Stimulated activated memory B cell treated with anti-CD40 and anti-IgM and Interleukin-4, amounts not matched to agents 10 μg/mL and 1 μg/mL and 100 μg/mL, for 72 hours (primary cell): ENCODE measurements at regions not wholly inside any gene's neighbourhood (a gene's known extent, or its start where the extent isn't known, plus 50 kb on each side); places are given as distances from the start of the nearest gene placed in this dataset.

Experiments used
- ATAC-seq: fragments of 150-1000 bp; cut with Tn5 transposase; 2 replicates; pipeline ENCODE4 v1.10.0; 2021
- H3K27ac Mint-ChIP-seq: one replicate; pipeline ENCODE4 v1.8.0; 2022; ENCODE audit warnings: mild to moderate bottlenecking, mixed read lengths
- H3K27me3 Mint-ChIP-seq: one replicate; pipeline ENCODE4 v1.8.0; 2022; ENCODE audit warnings: mixed read lengths
- H3K36me3 Mint-ChIP-seq: one replicate; pipeline ENCODE4 v1.8.0; 2022; ENCODE audit warnings: mixed read lengths
- H3K4me1 Mint-ChIP-seq: one replicate; pipeline ENCODE4 v1.8.0; 2022; ENCODE audit warnings: mixed read lengths
- H3K4me3 Mint-ChIP-seq: one replicate; pipeline ENCODE4 v1.8.0; 2022; ENCODE audit warnings: mild to moderate bottlenecking, moderate library complexity, mixed read lengths
- H3K9me3 Mint-ChIP-seq: one replicate; pipeline ENCODE4 v1.8.0; 2022; ENCODE audit warnings: mixed read lengths

DNA sequence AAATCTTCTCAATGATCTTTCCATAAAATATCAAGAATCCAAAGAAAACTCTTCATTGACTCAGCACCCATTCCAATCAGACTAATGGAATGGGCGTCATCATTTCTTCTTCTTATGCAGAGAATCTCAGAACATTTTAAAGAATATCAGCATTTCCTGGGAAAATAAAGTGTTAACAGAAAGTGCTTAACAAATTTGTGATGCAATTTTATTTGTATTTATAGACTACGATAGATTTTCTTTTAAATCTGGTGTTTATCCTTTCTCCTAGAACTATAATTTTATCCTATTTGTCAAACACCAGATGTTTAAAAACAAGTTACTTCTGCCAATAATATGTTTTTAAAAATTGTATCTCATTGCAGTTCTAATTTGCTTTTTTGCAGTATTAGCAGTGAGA lies 330.7 kb downstream of the COL12A1 start:
- Mint-ChIP-seq H3K9me3 (peaks cover 6% of the 10 kb centered on the region), H3K36me3 (no peaks in the 10 kb centered on the region), H3K27me3 (no peaks in the 10 kb centered on the region), H3K4me3 (no peak overlapping the region), H3K27ac (no peak overlapping the region), H3K4me1 (no peaks in the 10 kb centered on the region)
- no peak for ATAC-seq

DNA sequence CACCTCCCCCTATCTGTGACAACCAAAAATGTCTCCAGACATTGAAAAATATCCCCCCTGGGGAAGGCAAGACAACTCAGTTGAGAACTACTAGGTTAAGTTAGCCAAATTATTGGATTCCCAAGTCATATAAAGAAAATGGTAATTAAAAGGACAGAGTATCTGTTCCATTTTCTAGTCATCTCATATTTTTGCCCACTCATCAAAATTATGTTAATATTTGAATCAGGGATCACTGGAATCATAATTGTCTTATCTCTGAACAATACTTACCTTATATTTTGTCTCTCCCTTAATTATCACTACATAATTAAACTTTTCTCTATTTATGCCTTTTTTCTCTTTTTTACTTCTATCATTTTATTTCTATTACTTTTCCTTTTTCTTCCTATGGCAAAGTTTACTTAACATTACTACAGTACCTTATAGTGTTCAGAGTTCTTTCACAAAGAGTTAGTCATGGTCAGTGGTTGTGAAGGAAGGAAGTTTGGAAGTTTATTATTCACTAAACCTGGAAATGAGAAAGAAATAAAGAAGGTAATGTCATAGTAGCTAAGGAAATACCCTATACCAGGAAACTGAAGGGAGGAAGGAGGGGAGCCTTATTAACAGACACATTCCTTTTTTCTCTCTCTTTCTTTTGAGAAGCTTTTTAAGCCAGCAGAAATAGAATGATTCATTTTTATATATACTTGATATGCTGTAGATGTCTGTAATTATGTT lies 332.9 kb downstream of the COL12A1 start:
- Mint-ChIP-seq H3K4me3 (no peak overlapping the region), H3K9me3 (peaks cover 6% of the 10 kb centered on the region), H3K27me3 (no peaks in the 10 kb centered on the region), H3K36me3 (no peaks in the 10 kb centered on the region), H3K4me1 (no peaks in the 10 kb centered on the region), H3K27ac (no peak overlapping the region)
- ATAC-seq: no peak

DNA sequence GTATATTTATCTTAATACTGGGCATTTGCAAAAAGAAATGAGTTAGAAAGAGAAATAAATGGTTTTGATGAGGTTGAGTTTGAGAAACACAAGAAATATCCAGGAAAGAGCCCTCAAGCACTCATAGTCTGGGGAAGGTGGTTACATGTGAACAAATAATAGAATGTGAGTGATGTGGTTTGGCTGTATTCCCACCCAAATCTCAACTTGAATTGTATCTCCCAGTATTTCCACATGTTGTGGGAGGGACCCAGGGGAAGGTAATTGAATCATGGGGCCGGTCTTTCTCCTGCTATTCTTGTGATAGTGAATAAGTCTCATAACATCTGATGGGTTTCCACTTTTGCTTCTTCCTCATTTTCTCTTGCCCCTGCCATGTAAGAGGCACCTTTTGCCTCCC lies 334.1 kb downstream of the COL12A1 start:
- Mint-ChIP-seq H3K27ac (no peak overlapping the region), H3K4me3 (no peak overlapping the region), H3K9me3 (peaks cover 6% of the 10 kb centered on the region), H3K36me3 (no peaks in the 10 kb centered on the region), H3K27me3 (no peaks in the 10 kb centered on the region), H3K4me1 (no peaks in the 10 kb centered on the region)
- ATAC-seq: no peak

DNA sequence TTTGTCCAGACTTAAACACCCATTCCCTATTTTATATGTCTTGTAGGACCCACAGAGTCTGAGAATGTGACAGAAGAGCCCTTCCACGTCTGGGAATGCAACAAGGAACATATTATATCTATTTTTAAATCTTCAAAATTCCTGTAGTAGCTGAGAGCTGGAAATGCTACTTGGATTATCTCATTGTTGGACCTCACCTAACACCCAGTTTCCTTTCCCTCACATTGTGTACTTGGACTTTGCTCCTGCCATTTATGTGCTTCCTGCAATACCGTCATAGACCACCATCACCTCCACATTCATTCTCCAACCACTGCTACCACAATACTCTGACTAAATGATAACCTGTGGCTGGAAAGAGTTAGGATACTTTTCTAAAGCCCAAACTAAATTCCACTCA lies 335.4 kb downstream of the COL12A1 start:
- Mint-ChIP-seq H3K4me3 (no peak overlapping the region), H3K36me3 (no peaks in the 10 kb centered on the region), H3K27me3 (no peaks in the 10 kb centered on the region), H3K4me1 (no peaks in the 10 kb centered on the region), H3K27ac (no peak overlapping the region), H3K9me3 (peaks cover 8% of the 10 kb centered on the region)
- no peak for ATAC-seq

DNA sequence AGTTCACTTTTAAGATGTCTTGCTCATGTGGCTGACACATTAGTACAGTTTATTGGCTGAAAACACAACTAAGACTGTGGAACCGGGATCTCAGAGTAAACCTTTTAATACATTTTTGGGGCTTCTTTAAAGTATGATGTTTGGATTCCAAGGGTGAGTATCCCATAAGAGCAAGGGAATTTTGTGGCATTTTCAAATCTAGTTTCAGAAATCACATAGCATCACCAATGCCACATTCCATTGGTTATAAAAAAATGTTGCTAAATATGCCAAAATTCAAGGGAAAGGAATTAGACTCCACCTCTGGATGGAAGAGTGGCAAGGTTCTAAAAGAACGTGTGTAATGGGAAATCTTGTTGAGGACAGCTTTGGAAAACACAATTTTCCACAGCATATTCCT lies 338.6 kb downstream of the COL12A1 start:
- H3K4me3 Mint-ChIP-seq: no peak overlapping the region
- H3K27me3 Mint-ChIP-seq: no peaks in the 10 kb centered on the region
- no peak for ATAC-seq
- peaks cover 8% of the 10 kb centered on the region for H3K9me3 Mint-ChIP-seq
- H3K36me3 Mint-ChIP-seq: no peaks in the 10 kb centered on the region
- no peak overlapping the region for H3K27ac Mint-ChIP-seq
- H3K4me1 Mint-ChIP-seq: no peaks in the 10 kb centered on the region

DNA sequence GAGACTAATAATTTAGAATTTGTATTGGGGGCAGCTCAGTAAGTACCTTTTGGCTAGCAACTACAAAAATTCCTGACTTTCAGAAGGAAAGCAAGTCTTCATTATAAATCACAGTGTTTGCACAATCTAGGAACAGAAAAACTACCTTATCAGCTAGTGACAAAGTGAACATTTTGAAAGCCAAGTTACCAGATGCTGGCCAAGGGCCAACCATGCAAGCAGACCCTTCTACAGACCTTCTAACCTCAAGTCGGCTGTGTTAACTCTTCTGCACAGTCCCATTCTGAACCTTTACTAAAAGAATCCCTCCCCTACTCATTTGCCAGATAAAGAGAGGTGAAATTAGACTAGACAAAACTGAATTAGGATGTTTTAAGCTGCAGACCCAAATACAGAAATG lies 341.9 kb downstream of the COL12A1 start:
- H3K4me3 Mint-ChIP-seq: no peak overlapping the region
- no peaks in the 10 kb centered on the region for H3K27me3 Mint-ChIP-seq
- no peaks in the 10 kb centered on the region for H3K36me3 Mint-ChIP-seq
- no peak overlapping the region for H3K27ac Mint-ChIP-seq
- H3K9me3 Mint-ChIP-seq: peaks cover 3% of the 10 kb centered on the region
- ATAC-seq: no peak
- no peaks in the 10 kb centered on the region for H3K4me1 Mint-ChIP-seq

DNA sequence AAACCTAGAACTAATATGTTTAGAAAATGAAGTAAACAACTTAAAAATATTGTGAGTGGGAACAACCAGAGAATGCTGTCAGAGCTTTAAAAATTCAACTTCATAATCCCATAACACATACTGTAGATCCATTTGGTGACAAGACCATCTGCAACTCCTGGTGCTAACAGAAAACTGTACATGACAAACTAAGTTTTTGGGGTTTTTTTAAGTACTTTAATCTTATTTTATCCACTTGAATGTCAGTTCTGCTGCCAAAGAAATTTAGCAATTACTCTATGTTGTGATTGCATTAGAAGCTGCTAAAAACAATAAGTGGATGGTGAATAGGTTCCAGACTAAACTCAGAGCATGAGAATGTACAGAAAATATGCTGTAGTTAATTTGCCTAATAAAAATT lies 345.4 kb downstream of the COL12A1 start:
- no peak for ATAC-seq
- Mint-ChIP-seq H3K4me3 (no peak overlapping the region), H3K27me3 (no peaks in the 10 kb centered on the region)

DNA sequence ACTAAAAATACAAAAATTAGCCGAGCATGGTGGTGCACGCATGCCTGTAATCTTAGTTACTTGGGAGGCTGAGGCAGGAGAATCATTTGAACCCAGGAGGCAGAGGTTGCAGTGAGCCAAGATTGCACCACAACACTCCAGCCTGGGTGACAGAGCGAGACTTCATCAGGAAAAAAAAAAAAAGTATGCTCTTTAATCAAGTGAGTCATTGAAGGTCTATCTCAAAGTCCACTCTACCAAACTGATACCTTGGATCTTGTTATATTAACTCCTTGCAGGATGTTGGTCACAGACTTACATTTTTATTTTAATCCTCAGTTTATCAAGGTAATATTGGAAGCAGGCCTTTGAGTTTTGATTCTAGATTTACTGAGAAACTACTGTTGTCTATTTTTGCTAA lies 348.7 kb downstream of the COL12A1 start:
- ATAC-seq: no peak
- Mint-ChIP-seq H3K27me3 (no peaks in the 10 kb centered on the region), H3K4me3 (no peak overlapping the region), H3K9me3 (no peaks in the 10 kb centered on the region), H3K4me1 (no peaks in the 10 kb centered on the region), H3K27ac (no peak overlapping the region), H3K36me3 (no peaks in the 10 kb centered on the region)

More for the DNA sequence above, 345.4 kb downstream of the COL12A1 start:
- no peak overlapping the region for H3K27ac Mint-ChIP-seq
- no peaks in the 10 kb centered on the region for H3K9me3 Mint-ChIP-seq
- no peaks in the 10 kb centered on the region for H3K4me1 Mint-ChIP-seq
- no peaks in the 10 kb centered on the region for H3K36me3 Mint-ChIP-seq

DNA sequence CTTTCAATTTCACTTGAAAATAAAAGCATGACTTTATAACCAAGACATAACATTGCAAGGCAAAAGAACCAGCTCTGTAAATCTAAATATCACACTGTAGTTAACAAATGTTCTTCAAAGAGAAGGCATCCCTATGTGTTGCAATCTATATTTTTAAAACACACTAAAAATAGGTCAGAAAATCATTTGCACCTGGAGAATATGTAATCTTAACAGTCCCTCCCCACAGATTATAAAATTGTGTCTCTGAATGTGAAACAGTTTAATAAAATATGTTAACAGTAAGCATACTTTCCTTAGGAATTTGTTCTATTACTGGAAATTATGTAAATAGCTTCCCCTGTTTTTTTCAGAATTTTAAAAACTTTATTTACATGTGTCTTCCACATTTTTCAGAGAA lies 351.9 kb downstream of the COL12A1 start:
- no peaks in the 10 kb centered on the region for H3K9me3 Mint-ChIP-seq
- no peaks in the 10 kb centered on the region for H3K36me3 Mint-ChIP-seq
- ATAC-seq: no peak
- H3K27ac Mint-ChIP-seq: no peak overlapping the region
- H3K4me1 Mint-ChIP-seq: no peaks in the 10 kb centered on the region
- no peaks in the 10 kb centered on the region for H3K27me3 Mint-ChIP-seq
- no peak overlapping the region for H3K4me3 Mint-ChIP-seq

DNA sequence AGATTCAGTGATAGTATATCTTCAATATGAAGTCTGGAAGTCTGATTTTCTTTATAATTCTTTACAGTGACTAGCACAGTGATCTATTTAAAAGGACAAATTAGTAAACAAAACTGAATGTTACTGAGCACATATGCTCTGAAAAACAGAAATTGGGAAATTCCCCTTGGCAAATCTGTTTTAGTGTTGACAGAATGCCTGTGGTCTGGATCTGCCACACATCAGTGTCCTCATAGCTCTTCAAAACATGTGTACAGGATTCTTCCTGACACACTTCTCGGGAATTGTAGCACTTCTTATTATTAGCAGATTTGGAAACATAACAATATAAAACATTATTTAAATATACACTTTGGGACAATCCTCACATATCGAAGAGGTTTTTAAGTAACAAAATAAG lies 354.3 kb downstream of the COL12A1 start:
- H3K9me3 Mint-ChIP-seq: no peaks in the 10 kb centered on the region

DNA sequence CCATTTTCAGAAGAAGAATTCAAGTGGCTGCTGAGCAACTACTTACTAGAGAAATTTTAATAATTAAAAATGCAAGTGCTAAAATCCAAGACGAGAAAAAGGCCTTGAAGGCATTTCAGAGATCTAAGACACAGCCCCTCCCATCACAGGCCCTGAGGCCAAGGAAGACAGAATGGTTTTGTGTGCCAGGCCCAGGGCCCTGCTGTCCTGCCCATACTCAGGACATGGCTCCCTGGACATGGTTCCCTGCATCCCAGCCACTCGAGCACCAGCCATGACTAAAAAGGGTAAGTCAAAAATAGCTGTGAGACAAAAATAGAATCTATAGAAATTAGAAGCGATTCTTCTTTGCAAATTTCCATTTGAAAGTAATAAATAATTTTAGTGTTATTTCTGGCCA lies 364.9 kb downstream of the COL12A1 start:
- Mint-ChIP-seq H3K36me3 (no peaks in the 10 kb centered on the region), H3K4me1 (no peaks in the 10 kb centered on the region), H3K27me3 (no peaks in the 10 kb centered on the region), H3K4me3 (no peak overlapping the region), H3K9me3 (peaks cover 7% of the 10 kb centered on the region), H3K27ac (no peak overlapping the region)
- no peak for ATAC-seq

More for the DNA sequence above, 354.3 kb downstream of the COL12A1 start:
- no peaks in the 10 kb centered on the region for H3K36me3 Mint-ChIP-seq
- H3K4me3 Mint-ChIP-seq: no peak overlapping the region
- no peaks in the 10 kb centered on the region for H3K27me3 Mint-ChIP-seq
- no peak for ATAC-seq
- H3K4me1 Mint-ChIP-seq: no peaks in the 10 kb centered on the region
- no peak overlapping the region for H3K27ac Mint-ChIP-seq

DNA sequence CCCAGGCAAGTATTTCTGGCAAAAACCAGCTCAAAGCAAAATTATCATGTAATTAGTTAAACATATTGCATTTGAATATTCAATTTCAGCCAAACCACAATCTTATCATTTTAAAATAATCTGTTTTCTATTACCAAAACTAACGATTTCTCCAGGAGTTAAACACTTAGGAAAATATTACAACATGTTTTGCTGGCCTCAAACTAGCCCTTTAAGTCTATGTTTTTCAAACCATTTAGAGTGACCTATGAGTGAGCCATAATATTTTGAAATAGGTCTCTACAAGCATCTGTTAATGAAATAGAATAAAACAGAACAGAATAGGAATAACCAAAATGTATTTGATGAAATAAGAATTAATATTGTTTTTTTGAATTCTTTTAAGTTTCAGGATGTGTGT lies 370.9 kb downstream of the COL12A1 start:
- no peak overlapping the region for H3K4me3 Mint-ChIP-seq
- no peak for ATAC-seq
- no peaks in the 10 kb centered on the region for H3K4me1 Mint-ChIP-seq
- no peaks in the 10 kb centered on the region for H3K36me3 Mint-ChIP-seq
- H3K27ac Mint-ChIP-seq: no peak overlapping the region
- H3K9me3 Mint-ChIP-seq: peaks cover 6% of the 10 kb centered on the region
- H3K27me3 Mint-ChIP-seq: no peaks in the 10 kb centered on the region

DNA sequence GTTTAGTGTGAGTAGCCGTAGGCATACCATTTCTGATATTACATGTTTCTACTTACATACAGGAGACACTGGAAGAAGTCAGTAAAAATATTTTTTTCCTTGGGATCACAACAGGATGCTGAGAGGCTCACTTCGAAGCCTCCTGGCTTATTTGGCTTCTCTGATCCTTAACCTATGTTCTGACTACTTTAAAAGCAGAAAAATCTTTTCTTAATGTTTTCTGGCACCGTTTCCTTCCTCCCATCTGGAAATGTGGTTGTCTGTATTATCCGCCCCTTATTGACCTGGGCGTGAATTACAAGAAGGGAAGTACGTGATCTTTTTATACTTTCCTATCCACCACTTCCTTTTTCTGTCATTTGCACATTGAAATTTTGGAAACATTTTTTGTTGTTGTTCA lies 379.6 kb downstream of the COL12A1 start:
- Mint-ChIP-seq H3K9me3 (peaks cover 11% of the 10 kb centered on the region), H3K4me3 (no peak overlapping the region)

DNA sequence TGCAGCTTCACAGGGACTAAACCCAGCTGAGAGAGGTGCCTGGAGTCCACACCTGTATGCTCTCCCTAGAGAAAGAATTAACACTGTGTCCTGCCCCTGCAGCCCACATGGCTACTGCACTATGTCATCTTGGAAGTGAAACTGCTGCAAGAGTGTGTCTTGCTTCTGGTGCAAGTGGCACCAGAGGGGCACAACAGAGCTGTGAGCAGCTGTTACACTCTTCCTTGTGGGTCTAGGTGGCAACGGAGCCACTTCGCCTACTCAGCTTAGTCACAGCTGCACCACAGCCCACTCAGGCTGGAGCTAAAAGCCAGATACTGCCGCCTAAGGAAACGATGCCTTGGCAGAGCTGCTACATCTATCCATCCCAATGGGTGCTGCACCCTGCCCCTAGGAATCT lies 391.4 kb downstream of the COL12A1 start:
- Mint-ChIP-seq H3K27ac (no peak overlapping the region), H3K36me3 (no peaks in the 10 kb centered on the region), H3K4me3 (no peak overlapping the region), H3K4me1 (no peaks in the 10 kb centered on the region), H3K9me3 (peaks cover 13% of the 10 kb centered on the region), H3K27me3 (no peaks in the 10 kb centered on the region)
- ATAC-seq: no peak

More for the DNA sequence above, 379.6 kb downstream of the COL12A1 start:
- Mint-ChIP-seq H3K36me3 (no peaks in the 10 kb centered on the region), H3K4me1 (no peaks in the 10 kb centered on the region), H3K27ac (no peak overlapping the region), H3K27me3 (no peaks in the 10 kb centered on the region)
- no peak for ATAC-seq

DNA sequence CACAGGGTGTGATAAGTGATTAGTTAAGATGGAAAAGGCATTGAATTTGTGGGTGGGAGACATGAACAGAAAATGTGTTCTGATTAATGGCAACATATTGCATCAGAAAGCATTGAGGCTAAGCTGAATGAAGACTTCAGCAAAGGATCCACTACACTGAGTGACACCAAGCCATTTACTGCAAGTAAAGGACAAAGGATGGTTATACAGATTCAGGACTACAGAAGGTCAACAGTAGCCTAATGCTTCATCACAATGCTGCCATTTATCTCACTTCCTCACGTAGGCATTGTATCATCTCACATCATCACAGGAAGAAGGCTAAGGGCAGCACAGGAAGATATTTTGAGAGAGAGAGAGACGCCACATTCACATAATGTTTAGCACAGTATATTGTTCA lies 398.2 kb downstream of the COL12A1 start:
- H3K36me3 Mint-ChIP-seq: no peaks in the 10 kb centered on the region
- H3K9me3 Mint-ChIP-seq: peaks cover 2% of the 10 kb centered on the region
- H3K4me1 Mint-ChIP-seq: no peaks in the 10 kb centered on the region
- H3K27me3 Mint-ChIP-seq: no peaks in the 10 kb centered on the region
- no peak overlapping the region for H3K27ac Mint-ChIP-seq
- H3K4me3 Mint-ChIP-seq: no peak overlapping the region
- no peak for ATAC-seq

DNA sequence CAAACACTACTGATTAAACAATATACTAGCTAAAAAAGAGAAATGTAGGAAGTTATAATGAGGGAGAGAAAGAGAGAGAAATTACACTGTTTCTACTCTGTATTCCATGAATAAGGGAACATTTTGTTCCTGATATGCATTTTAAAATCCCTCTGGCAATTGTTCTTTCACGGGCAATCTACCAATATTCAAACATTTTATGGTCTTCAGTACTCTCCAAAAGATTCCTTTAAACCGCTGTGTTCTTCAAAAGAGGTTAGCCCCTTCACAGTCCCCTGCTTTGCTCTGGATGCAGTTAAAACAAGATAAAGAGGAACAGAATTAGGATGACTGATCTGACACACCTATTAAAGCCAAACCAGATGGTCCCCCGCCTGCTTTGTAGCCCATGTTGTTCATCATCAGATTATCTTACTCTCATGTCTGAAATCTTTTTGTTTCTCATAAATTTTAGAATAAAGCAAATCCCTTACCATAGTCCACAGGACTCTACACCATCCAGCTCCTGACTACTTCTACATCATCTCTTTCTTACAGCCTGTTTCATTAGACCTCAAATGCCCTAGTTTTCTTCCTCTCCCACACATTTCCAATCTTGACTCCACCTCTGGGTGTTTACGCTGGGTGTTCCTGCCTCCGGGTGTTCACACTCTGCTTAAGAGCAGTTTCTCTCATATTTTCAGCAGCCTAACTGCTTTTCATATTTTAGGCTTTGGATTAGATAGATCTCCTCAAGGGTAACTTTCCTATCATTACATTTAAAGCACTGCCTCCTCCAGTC lies 399.7 kb downstream of the COL12A1 start:
- ATAC-seq: no peak
- Mint-ChIP-seq H3K36me3 (no peaks in the 10 kb centered on the region), H3K4me1 (no peaks in the 10 kb centered on the region), H3K4me3 (no peak overlapping the region), H3K27ac (no peak overlapping the region), H3K27me3 (no peaks in the 10 kb centered on the region), H3K9me3 (peaks cover 2% of the 10 kb centered on the region)
